A549 (cell line): ENCODE measurements at regions not wholly inside any gene's neighbourhood (a gene's known extent, or its start where the extent isn't known, plus 50 kb on each side); places are given as distances from the start of the nearest gene placed in this dataset.

Experiments
- ATAC-seq, 2 experiments: fragments of 200-7000 bp in 1 of 2; fragments of >200 bp in 1 of 2; cut with Nextera tagmentation in 1 of 2; cut with Tn5 transposase in 1 of 2; 3 replicates each; pipeline versions ENCODE4 v1.8.0 to v1.9.1; 2018 to 2020; ENCODE audit warnings: mild to moderate bottlenecking in 1 of 2, moderate library complexity in 1 of 2
- CTCF ChIA-PET: fragments of 300-600 bp; sonication (Branson Sonifier 250); formaldehyde crosslinking; extraction: SDS; loops from one replicate; lab custom pipeline; 2021; ENCODE audit warnings: antibody characterized with exemption, inconsistent platforms; lab: Yijun Ruan, JAX
- POLR2A ChIA-PET: fragments of 350-600 bp; formaldehyde crosslinking; extraction: SDS; loops from one replicate; lab custom pipeline; 2021; ENCODE audit warnings: antibody characterized with exemption, inconsistent platforms; lab: Yijun Ruan, JAX
- DNase-seq, 2 experiments: peaks; one replicate each; pipeline versions ENCODE4 v3.0.0 to v3.0.0-alpha.2; 2011 to 2016; ENCODE audit warnings: low read depth in 1 of 2, low spot score in 1 of 2
- FAIRE-seq: peaks from 2 replicates; lab custom pipeline; 2011; peaks lifted over from hg19 to GRCh38; lab: Jason Lieb, UNC
- H3K27ac ChIP-seq, 2 experiments: fragments of >200 bp; sonication (Bioruptor Twin); formaldehyde crosslinking; 3 replicates each; pipeline ENCODE4 v1.5.1; 2016 to 2017
- H3K4me1 ChIP-seq: fragments of >200 bp; sonication (Bioruptor Twin); formaldehyde crosslinking; 3 replicates; pipeline ENCODE4 v1.6.1; 2016
- H3K4me2 ChIP-seq: fragments of >200 bp; sonication (Bioruptor Twin); formaldehyde crosslinking; 3 replicates; pipeline ENCODE4 v1.6.1; 2016
- H3K4me3 ChIP-seq: fragments of >200 bp; sonication (Bioruptor Twin); formaldehyde crosslinking; 3 replicates; pipeline ENCODE4 v1.5.1; 2016
- H3K9me3 ChIP-seq: fragments of >200 bp; sonication (Bioruptor Twin); formaldehyde crosslinking; 3 replicates; pipeline ENCODE4 v1.6.1; 2016
- BHLHE40 ChIP-seq: IDR thresholded peaks from 2 replicates; pipeline ENCODE4 v1.6.1; 2012; ENCODE audit warnings: low read depth, low read length, inconsistent platforms
- EP300 ChIP-seq, 2 experiments: fragments of >200 bp; sonication (Bioruptor Twin); formaldehyde crosslinking; IDR thresholded peaks; 2 replicates in 1 of 2; 3 replicates in 1 of 2; pipeline ENCODE4 v1.6.1; 2016 to 2017
- FOSL2 ChIP-seq, 2 experiments: fragments of 450-650 bp in 1 of 2; fragments of >200 bp in 1 of 2; sonication (Bioruptor Twin) in 1 of 2; formaldehyde crosslinking; IDR thresholded peaks; 2 replicates each; pipeline versions ENCODE4 v1.5.0 to v1.6.1; 2016 to 2020; ENCODE audit warnings: mild to moderate bottlenecking in 1 of 2, moderate library complexity in 1 of 2
- FOXS1 ChIP-seq: fragments of 250-450 bp; sonication (Bioruptor Pico); IDR thresholded peaks from 2 replicates; pipeline ENCODE4 v1.5.0; 2020; ENCODE audit warnings: mild to moderate bottlenecking, moderate library complexity
- GATA3 ChIP-seq: IDR thresholded peaks from 2 replicates; pipeline ENCODE4 v1.6.1; 2012; ENCODE audit warnings: borderline replicate concordance
- HEYL ChIP-seq: fragments of 250-450 bp; sonication (Bioruptor Pico); IDR thresholded peaks from 2 replicates; pipeline ENCODE4 v1.8.0; 2021; ENCODE audit warnings: mild to moderate bottlenecking, moderate library complexity
- HOXA7 ChIP-seq: fragments of 250-450 bp; sonication (Bioruptor Pico); IDR thresholded peaks from 2 replicates; pipeline ENCODE4 v1.5.0; 2020; ENCODE audit warnings: mild to moderate bottlenecking, moderate library complexity
- KDM1A ChIP-seq: fragments of 200-600 bp; sonication (generic); IDR thresholded peaks from 2 replicates; pipeline ENCODE4 v1.6.1; 2016; ENCODE audit warnings: low read depth, mild to moderate bottlenecking
- KDM5A ChIP-seq: fragments of 200-600 bp; sonication (generic); IDR thresholded peaks from 2 replicates; pipeline ENCODE4 v1.6.1; 2016; ENCODE audit warnings: antibody characterized with exemption, mild to moderate bottlenecking
- NPAS2 ChIP-seq: fragments of 250-450 bp; sonication (Bioruptor Pico); IDR thresholded peaks from 2 replicates; pipeline ENCODE4 v1.8.0; 2022; ENCODE audit warnings: mild to moderate bottlenecking, moderate library complexity, borderline replicate concordance
- RARB ChIP-seq: fragments of 250-450 bp; sonication (Bioruptor Pico); IDR thresholded peaks from 2 replicates; pipeline ENCODE4 v1.8.0; 2021; ENCODE audit warnings: mild to moderate bottlenecking, moderate library complexity
- TFCP2L1 ChIP-seq: fragments of 250-450 bp; sonication (Bioruptor Pico); IDR thresholded peaks from 2 replicates; pipeline ENCODE4 v1.5.0; 2021; ENCODE audit warnings: mild to moderate bottlenecking
- ZC3H11A ChIP-seq: fragments of 450-650 bp; IDR thresholded peaks from 2 replicates; pipeline ENCODE4 v1.6.1; 2014; ENCODE audit warnings: antibody characterized with exemption, mild to moderate bottlenecking
- ZNF302 ChIP-seq: fragments of 250-450 bp; sonication (Bioruptor Pico); IDR thresholded peaks from 2 replicates; pipeline ENCODE4 v1.9.0; 2021; ENCODE audit warnings: inconsistent platforms, mild to moderate bottlenecking, moderate library complexity
- ZSCAN20 ChIP-seq: fragments of 250-450 bp; sonication (Bioruptor Pico); IDR thresholded peaks from 2 replicates; pipeline ENCODE4 v1.8.0; 2022; ENCODE audit warnings: mild to moderate bottlenecking, moderate library complexity
- WGBS: methylation state at CpG from one replicate; pipeline ENCODE4 v1.1.6; 2017; ENCODE audit errors: missing lambda C conversion rate; 5-methylcytosine and 5-hydroxymethylcytosine counted together
- TF ChIP-seq, protein P1 (sequence below): IDR thresholded peaks from 2 replicates; pipeline ENCODE4 v1.6.1; 2012
- TF ChIP-seq, protein P2 (sequence below): fragments of 200-600 bp; sonication (generic); IDR thresholded peaks from 2 replicates; pipeline ENCODE4 v1.6.1; 2016; ENCODE audit warnings: antibody characterized with exemption, mild to moderate bottlenecking, moderate library complexity
- TF ChIP-seq, protein P3 (sequence below): fragments of 450-650 bp; IDR thresholded peaks from 2 replicates; pipeline ENCODE4 v1.6.1; 2014; ENCODE audit warnings: antibody characterized with exemption

DNA sequence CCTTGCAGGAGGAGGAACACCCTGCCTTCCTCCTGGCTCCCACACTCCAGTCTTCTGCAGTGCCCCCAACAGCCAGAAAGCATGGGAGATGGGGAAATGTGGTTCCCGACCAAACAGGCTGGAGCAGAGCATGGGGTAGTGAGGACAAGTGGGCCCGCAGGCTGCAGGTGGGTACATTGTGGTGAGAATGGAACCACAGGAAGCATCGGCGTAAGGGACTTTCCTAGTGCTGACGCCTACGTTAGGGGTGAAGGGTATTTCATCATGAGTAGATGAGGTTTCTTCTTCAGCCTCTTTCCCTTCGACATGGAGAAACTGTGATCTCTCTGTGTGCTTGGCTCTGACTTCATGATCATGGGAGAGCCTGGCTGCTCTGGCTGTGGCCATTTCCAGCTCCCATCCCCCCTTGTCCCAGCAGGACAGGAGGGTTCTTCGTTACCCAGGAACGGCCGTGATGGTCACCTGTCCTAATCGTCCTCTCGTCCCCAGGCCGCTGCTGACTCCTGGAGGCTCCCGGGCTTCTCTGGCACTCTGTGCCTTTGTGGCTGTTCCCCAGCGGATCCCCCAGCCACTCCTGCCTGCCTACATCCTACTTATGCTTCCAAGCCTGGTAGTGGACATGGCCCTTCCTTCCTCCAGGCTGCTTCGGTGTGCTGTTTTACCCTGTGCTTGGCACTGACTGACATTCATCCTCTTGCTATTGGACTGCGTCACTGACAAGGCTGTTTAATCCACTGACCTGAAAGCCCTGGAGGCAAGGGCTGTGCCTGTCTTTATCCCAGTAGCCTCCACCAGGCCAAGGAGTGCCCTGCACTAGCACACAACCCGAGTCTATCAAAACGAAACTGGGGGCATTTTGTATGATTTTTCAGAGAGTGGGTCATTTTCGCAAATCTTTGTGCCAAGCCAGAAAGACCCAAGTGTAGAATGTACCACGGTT is 65.2 kb upstream of the CECR2 start:
- WGBS: 60% methylated on average over 15 of the region's 21 CpGs
- Histone ChIP-seq H3K27ac (no peak overlapping the region), H3K4me3 (no peak overlapping the region), H3K9me3 (no peaks in the 10 kb centered on the region), H3K4me1 (no peaks in the 10 kb centered on the region), H3K4me2 (no peak overlapping the region)
- ATAC-seq: no peak
- no peak for FAIRE-seq
- DNase-seq: no peak
- ChIA-PET POLR2A (interaction anchor here (0.5 kb wide), 1 partner anchor 202 kb away, joined by 4 read pairs; no protein-coding TSS in a partner anchor), CTCF (no interaction called here)
- TF ChIP-seq, protein P1, sequence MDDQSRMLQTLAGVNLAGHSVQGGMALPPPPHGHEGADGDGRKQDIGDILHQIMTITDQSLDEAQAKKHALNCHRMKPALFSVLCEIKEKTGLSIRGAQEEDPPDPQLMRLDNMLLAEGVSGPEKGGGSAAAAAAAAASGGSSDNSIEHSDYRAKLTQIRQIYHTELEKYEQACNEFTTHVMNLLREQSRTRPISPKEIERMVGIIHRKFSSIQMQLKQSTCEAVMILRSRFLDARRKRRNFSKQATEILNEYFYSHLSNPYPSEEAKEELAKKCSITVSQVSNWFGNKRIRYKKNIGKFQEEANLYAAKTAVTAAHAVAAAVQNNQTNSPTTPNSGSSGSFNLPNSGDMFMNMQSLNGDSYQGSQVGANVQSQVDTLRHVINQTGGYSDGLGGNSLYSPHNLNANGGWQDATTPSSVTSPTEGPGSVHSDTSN: no peak
- no peak for TF ChIP-seq GATA3
- no peak for TF ChIP-seq BHLHE40
- no peak for TF ChIP-seq ZC3H11A
- TF ChIP-seq, protein P2, sequence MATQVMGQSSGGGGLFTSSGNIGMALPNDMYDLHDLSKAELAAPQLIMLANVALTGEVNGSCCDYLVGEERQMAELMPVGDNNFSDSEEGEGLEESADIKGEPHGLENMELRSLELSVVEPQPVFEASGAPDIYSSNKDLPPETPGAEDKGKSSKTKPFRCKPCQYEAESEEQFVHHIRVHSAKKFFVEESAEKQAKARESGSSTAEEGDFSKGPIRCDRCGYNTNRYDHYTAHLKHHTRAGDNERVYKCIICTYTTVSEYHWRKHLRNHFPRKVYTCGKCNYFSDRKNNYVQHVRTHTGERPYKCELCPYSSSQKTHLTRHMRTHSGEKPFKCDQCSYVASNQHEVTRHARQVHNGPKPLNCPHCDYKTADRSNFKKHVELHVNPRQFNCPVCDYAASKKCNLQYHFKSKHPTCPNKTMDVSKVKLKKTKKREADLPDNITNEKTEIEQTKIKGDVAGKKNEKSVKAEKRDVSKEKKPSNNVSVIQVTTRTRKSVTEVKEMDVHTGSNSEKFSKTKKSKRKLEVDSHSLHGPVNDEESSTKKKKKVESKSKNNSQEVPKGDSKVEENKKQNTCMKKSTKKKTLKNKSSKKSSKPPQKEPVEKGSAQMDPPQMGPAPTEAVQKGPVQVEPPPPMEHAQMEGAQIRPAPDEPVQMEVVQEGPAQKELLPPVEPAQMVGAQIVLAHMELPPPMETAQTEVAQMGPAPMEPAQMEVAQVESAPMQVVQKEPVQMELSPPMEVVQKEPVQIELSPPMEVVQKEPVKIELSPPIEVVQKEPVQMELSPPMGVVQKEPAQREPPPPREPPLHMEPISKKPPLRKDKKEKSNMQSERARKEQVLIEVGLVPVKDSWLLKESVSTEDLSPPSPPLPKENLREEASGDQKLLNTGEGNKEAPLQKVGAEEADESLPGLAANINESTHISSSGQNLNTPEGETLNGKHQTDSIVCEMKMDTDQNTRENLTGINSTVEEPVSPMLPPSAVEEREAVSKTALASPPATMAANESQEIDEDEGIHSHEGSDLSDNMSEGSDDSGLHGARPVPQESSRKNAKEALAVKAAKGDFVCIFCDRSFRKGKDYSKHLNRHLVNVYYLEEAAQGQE: no peak

DNA sequence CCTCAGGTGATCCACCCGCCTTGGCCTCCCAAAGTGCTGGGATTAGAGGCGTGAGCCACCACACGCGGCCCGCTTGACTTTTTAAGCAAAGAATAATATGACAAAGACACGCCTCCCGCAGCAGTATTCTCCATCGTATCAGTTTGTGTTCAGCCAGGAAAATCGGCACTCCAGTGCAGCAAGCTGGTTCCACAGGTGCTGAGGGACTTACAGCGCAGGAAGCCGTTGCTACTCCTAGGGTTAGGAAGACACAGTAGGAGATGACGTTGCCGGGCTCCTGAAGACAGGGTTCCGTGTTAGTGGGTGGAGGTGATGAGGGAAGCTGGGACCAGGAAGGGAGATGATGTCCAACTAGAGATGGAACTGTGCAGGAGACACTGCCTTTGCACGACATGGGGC is 65.8 kb upstream of the CECR2 start:
- no peaks in the 10 kb centered on the region for H3K4me1 ChIP-seq
- TF ChIP-seq TFCP2L1 (CRISPR knock-in tag): no peak
- TF ChIP-seq, protein P1: no peak
- TF ChIP-seq ZSCAN20: no peak
- TF ChIP-seq ZNF302 (CRISPR knock-in tag): no peak
- TF ChIP-seq KDM5A: no peak
- TF ChIP-seq FOXS1 (CRISPR knock-in tag): no peak
- TF ChIP-seq NPAS2 (CRISPR knock-in tag): no peak
- no peak for TF ChIP-seq RARB (CRISPR knock-in tag)
- TF ChIP-seq FOSL2 (IDR thresholded peaks at IDR 0.05): no peak
- no peak for TF ChIP-seq FOSL2 (CRISPR knock-in tag; IDR thresholded peaks at IDR 0.05)
- no peak for TF ChIP-seq HOXA7 (CRISPR knock-in tag)
- no peak for TF ChIP-seq HEYL
- TF ChIP-seq KDM1A: no peak
- no peak for TF ChIP-seq EP300 (IDR thresholded peaks at IDR 0.05)
- TF ChIP-seq, protein P3, sequence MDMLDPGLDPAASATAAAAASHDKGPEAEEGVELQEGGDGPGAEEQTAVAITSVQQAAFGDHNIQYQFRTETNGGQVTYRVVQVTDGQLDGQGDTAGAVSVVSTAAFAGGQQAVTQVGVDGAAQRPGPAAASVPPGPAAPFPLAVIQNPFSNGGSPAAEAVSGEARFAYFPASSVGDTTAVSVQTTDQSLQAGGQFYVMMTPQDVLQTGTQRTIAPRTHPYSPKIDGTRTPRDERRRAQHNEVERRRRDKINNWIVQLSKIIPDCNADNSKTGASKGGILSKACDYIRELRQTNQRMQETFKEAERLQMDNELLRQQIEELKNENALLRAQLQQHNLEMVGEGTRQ: no peak
- TF ChIP-seq, all 56 proteins: peak for 0
- WGBS: 74% methylated on average over 12 of the region's 15 CpGs
- ChIA-PET POLR2A (interaction anchor here (0.5 kb wide), 1 partner anchor 202 kb away, joined by 4 read pairs; no protein-coding TSS in a partner anchor), CTCF (no interaction called here)
- DNase-seq: no peak
- no peak overlapping the region for H3K4me3 ChIP-seq
- H3K4me2 ChIP-seq: no peak overlapping the region
- H3K27ac ChIP-seq: no peak overlapping the region
- no peak for FAIRE-seq
- no peak for ATAC-seq
- H3K9me3 ChIP-seq: no peaks in the 10 kb centered on the region
